ENCODE measurements at regions not wholly inside any gene's neighbourhood (a gene's known extent, or its start where the extent isn't known, plus 50 kb on each side); places are given as distances from the start of the nearest gene placed in this dataset.
"Not testable (repeated sequence)": the region's sequence is repeated elsewhere in the genome, so short reads cannot be mapped to it uniquely, and the experiment has no call there.

GRCh38 chr6:90362318-90362717 is 65.7 kb upstream of the BACH2 start:
- 88% methylated on average over 3 of the region's 3 CpGs for WGBS
- peaks cover 0 to 17% of the 10 kb centered on the region in 2 donors for H3K4me1 ChIP-seq (ENCODE audit: control insufficient read depth in 2 of 2, insufficient read depth in 2 of 2, low read length in 2 of 2)
- no peaks in the 10 kb centered on the region for H3K27me3 ChIP-seq (ENCODE audit: control insufficient read depth in 2 of 2, insufficient read depth in 1 of 2, low read length in 1 of 2)
- H3K4me3 ChIP-seq (ENCODE audit: low read length in 2 of 2), result no peak overlapping the region
- no peak for DNase-seq (ENCODE audit: low read depth in 6 of 9, low spot score in 9 of 9)
- H3K36me3 ChIP-seq (ENCODE audit: control insufficient read depth in 2 of 2, insufficient read depth in 2 of 2, low read length in 1 of 2), result no peaks in the 10 kb centered on the region
- H3K27ac ChIP-seq (ENCODE audit: low read depth in 1 of 2, low read length in 1 of 2), result no peak overlapping the region
- no peaks in the 10 kb centered on the region for H3K9me3 ChIP-seq (ENCODE audit: control insufficient read depth in 2 of 2, insufficient read depth in 1 of 2, low read length in 1 of 2)

- no peaks in the 10 kb centered on the region for H3K27me3 ChIP-seq (ENCODE audit: control insufficient read depth in 2 of 2, insufficient read depth in 1 of 2, low read length in 1 of 2)
- H3K4me1 ChIP-seq (ENCODE audit: control insufficient read depth in 2 of 2, insufficient read depth in 2 of 2, low read length in 2 of 2), result peaks cover 0 to 17% of the 10 kb centered on the region in 2 donors
- no peak for DNase-seq (ENCODE audit: low read depth in 6 of 9, low spot score in 9 of 9)
- H3K9me3 ChIP-seq (ENCODE audit: control insufficient read depth in 2 of 2, insufficient read depth in 1 of 2, low read length in 1 of 2), result no peaks in the 10 kb centered on the region
- WGBS, result 91% methylated on average over 4 of the region's 4 CpGs
- no peak overlapping the region for H3K4me3 ChIP-seq (ENCODE audit: low read length in 2 of 2)
- H3K27ac ChIP-seq (ENCODE audit: low read depth in 1 of 2, low read length in 1 of 2), result no peak overlapping the region
- H3K36me3 ChIP-seq (ENCODE audit: control insufficient read depth in 2 of 2, insufficient read depth in 2 of 2, low read length in 1 of 2), result no peaks in the 10 kb centered on the region
These were observed 64.5 kb upstream of the BACH2 start for GRCh38 chr6:90361174-90361573.

DNA sequence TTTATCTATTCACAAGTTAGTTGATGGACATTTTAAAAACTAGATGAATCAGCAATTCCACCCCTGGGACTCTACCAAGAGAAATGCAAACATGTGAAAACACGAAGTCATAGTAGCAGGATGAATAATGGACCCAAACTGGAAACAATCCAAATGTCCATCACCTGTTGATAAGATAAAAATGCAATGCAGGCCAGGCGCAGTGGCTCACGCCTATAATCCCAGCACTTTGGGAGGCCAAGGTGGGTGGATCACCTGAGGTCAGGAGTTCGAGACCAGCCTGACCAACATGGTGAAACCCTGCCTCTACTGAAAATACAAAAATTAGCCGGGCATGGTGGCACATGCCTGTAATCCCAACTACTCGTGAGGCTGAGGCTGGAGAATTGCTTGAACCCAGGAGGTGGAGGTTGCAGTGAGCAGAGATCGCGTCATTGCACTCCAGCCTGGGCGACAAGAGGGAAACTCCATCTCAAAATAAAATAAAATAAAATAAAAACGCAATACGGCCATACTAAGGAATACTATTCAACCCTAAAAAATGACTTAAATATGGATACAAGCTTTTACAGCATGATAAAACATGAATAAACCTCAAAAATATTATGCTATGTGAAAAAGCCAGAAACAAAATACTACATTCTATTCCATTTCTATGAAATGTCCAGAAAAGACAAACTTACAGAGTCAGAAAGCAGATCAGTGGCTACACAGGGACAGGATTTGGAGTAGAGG is 61.6 kb upstream of the BACH2 start:
- not testable (repeated sequence) for H3K36me3 ChIP-seq (ENCODE audit: control insufficient read depth in 2 of 2, insufficient read depth in 2 of 2, low read length in 1 of 2); H3K9me3 ChIP-seq (ENCODE audit: control insufficient read depth in 2 of 2, insufficient read depth in 1 of 2, low read length in 1 of 2); DNase-seq (ENCODE audit: low read depth in 6 of 9, low spot score in 9 of 9); H3K4me1 ChIP-seq (ENCODE audit: control insufficient read depth in 2 of 2, insufficient read depth in 2 of 2, low read length in 2 of 2); H3K27me3 ChIP-seq (ENCODE audit: control insufficient read depth in 2 of 2, insufficient read depth in 1 of 2, low read length in 1 of 2); H3K27ac ChIP-seq (ENCODE audit: low read depth in 1 of 2, low read length in 1 of 2); H3K4me3 ChIP-seq (ENCODE audit: low read length in 2 of 2)
- 95% methylated on average over 11 of the region's 11 CpGs for WGBS

DNA sequence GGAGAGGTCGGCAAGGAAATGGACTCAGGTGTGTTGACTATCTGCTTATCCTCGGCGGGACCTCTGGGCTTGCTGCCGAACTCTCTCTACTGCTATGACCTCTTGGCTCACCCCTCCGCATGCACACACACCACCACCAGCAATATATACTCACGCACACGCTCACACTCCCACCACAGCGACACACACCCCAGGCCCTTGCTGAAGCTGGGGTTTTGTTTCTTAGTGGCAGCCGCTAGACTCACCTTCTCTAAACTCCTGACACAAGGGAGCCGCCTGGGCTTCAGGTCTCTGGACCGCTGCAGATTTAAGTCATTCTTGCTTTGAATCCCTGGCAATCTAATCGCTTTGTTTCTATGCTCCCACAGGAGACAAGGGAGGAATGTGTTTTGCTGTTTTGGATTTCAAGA is 59.4 kb upstream of the BACH2 start:
- WGBS, result 94% methylated on average over 12 of the region's 12 CpGs
- Histone ChIP-seq H3K27me3 (ENCODE audit: control insufficient read depth in 2 of 2, insufficient read depth in 1 of 2, low read length in 1 of 2) (no peaks in the 10 kb centered on the region), H3K27ac (ENCODE audit: low read depth in 1 of 2, low read length in 1 of 2) (peak overlapping the region in 1 of 2 donors; percentile 14), H3K36me3 (ENCODE audit: control insufficient read depth in 2 of 2, insufficient read depth in 2 of 2, low read length in 1 of 2) (no peaks in the 10 kb centered on the region), H3K4me3 (ENCODE audit: low read length in 2 of 2) (no peak overlapping the region), H3K4me1 (ENCODE audit: control insufficient read depth in 2 of 2, insufficient read depth in 2 of 2, low read length in 2 of 2) (peaks cover 4% of the 10 kb centered on the region in 2 donors), H3K9me3 (ENCODE audit: control insufficient read depth in 2 of 2, insufficient read depth in 1 of 2, low read length in 1 of 2) (no peaks in the 10 kb centered on the region)
- DNase-seq (ENCODE audit: low read depth in 6 of 9, low spot score in 9 of 9), result no peak

GRCh38 chr6:90354961-90355360 is 58.3 kb upstream of the BACH2 start:
- Histone ChIP-seq H3K4me3 (ENCODE audit: low read length in 2 of 2) (no peak overlapping the region), H3K27me3 (ENCODE audit: control insufficient read depth in 2 of 2, insufficient read depth in 1 of 2, low read length in 1 of 2) (no peaks in the 10 kb centered on the region), H3K4me1 (ENCODE audit: control insufficient read depth in 2 of 2, insufficient read depth in 2 of 2, low read length in 2 of 2) (peaks cover 7 to 11% of the 10 kb centered on the region in 2 donors), H3K36me3 (ENCODE audit: control insufficient read depth in 2 of 2, insufficient read depth in 2 of 2, low read length in 1 of 2) (no peaks in the 10 kb centered on the region), H3K27ac (ENCODE audit: low read depth in 1 of 2, low read length in 1 of 2) (no peak overlapping the region), H3K9me3 (ENCODE audit: control insufficient read depth in 2 of 2, insufficient read depth in 1 of 2, low read length in 1 of 2) (no peaks in the 10 kb centered on the region)
- no peak for DNase-seq (ENCODE audit: low read depth in 6 of 9, low spot score in 9 of 9)

- peaks cover 7 to 11% of the 10 kb centered on the region in 2 donors for H3K4me1 ChIP-seq (ENCODE audit: control insufficient read depth in 2 of 2, insufficient read depth in 2 of 2, low read length in 2 of 2)
- no peaks in the 10 kb centered on the region for H3K9me3 ChIP-seq (ENCODE audit: control insufficient read depth in 2 of 2, insufficient read depth in 1 of 2, low read length in 1 of 2)
- H3K27me3 ChIP-seq (ENCODE audit: control insufficient read depth in 2 of 2, insufficient read depth in 1 of 2, low read length in 1 of 2), result no peaks in the 10 kb centered on the region
- no peak for DNase-seq (ENCODE audit: low read depth in 6 of 9, low spot score in 9 of 9)
- H3K36me3 ChIP-seq (ENCODE audit: control insufficient read depth in 2 of 2, insufficient read depth in 2 of 2, low read length in 1 of 2), result no peaks in the 10 kb centered on the region
- H3K4me3 ChIP-seq (ENCODE audit: low read length in 2 of 2), result no peak overlapping the region
- 67% methylated on average over 4 of the region's 4 CpGs for WGBS
- no peak overlapping the region for H3K27ac ChIP-seq (ENCODE audit: low read depth in 1 of 2, low read length in 1 of 2)
These were observed 55.1 kb upstream of the BACH2 start for GRCh38 chr6:90351696-90352095.

DNA sequence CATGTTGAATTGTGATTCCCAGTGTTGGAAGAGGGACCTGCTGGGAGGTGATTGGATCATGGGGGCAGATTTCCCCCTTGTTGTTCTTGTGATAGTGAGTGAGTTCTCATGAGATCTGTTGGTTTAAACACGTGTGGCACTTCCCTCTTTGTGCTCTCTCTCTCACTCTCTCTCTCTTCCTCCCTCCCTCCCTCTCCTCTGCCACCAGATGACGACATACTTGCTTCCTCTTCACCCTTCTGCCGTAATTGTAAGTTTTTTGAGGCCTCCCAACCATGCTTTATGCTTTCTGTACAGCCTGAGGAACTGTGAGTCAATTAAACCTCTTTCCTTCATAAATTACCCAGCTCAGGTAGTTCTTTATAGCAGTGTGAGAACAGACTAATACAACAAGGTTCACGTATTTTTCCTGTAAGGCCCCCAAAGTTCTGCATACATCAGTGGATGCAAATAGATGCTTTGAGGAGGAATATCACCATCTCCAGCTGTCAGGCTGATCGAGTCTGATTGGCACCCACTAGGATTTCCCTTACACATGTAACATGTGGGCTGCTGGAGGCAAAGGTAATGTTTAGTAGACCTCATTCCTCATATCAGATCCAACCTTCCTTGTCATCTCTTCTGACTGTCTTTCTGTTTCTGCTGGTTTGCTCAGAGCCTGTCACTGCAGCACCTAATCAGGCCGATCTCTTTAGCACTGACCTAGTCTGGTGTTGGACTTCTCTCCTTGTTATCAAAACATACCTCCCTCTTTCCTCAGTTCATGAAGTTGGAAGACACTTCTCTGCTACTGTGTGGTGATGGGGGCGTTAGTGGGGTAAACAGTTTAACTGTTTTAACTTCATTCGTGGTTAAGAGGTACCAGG is 54.3 kb upstream of the BACH2 start:
- Histone ChIP-seq H3K4me1 (ENCODE audit: control insufficient read depth in 2 of 2, insufficient read depth in 2 of 2, low read length in 2 of 2) (peaks cover 7 to 11% of the 10 kb centered on the region in 2 donors), H3K27ac (ENCODE audit: low read depth in 1 of 2, low read length in 1 of 2) (peak overlapping the region; percentile 33 to 87), H3K27me3 (ENCODE audit: control insufficient read depth in 2 of 2, insufficient read depth in 1 of 2, low read length in 1 of 2) (no peaks in the 10 kb centered on the region), H3K9me3 (ENCODE audit: control insufficient read depth in 2 of 2, insufficient read depth in 1 of 2, low read length in 1 of 2) (no peaks in the 10 kb centered on the region), H3K4me3 (ENCODE audit: low read length in 2 of 2) (no peak overlapping the region), H3K36me3 (ENCODE audit: control insufficient read depth in 2 of 2, insufficient read depth in 2 of 2, low read length in 1 of 2) (no peaks in the 10 kb centered on the region)
- WGBS, result 37% methylated on average over 8 of the region's 8 CpGs
- peak; percentile 48 to 88 (median 67) for DNase-seq (ENCODE audit: low read depth in 6 of 9, low spot score in 9 of 9)

DNA sequence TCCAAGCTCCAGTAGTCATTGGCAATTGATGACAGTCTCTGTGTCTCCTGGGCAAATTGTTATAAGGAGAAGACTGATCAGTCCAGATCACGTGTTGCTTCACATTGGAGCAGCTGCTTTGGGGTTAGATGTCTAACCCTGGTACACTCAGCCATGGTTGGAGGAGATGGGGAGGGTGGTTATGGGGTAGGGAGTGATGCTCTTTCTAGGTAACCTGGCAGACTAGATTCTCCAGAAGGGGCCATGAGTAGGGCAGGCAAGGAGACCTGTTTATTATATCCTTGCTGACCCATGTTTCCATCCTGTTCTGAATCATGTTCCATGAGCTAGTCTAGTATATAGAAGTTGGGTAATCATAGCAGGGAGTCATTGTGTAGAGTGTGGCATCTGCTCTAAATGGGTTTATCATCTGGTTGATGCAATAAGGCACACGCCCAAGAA is 50.8 kb upstream of the BACH2 start:
- no peak for DNase-seq (ENCODE audit: low read depth in 6 of 9, low spot score in 9 of 9)
- H3K4me3 ChIP-seq (ENCODE audit: low read length in 2 of 2), result no peak overlapping the region
- no peaks in the 10 kb centered on the region for H3K27me3 ChIP-seq (ENCODE audit: control insufficient read depth in 2 of 2, insufficient read depth in 1 of 2, low read length in 1 of 2)
- H3K9me3 ChIP-seq (ENCODE audit: control insufficient read depth in 2 of 2, insufficient read depth in 1 of 2, low read length in 1 of 2), result no peaks in the 10 kb centered on the region
- H3K36me3 ChIP-seq (ENCODE audit: control insufficient read depth in 2 of 2, insufficient read depth in 2 of 2, low read length in 1 of 2), result no peaks in the 10 kb centered on the region
- H3K4me1 ChIP-seq (ENCODE audit: control insufficient read depth in 2 of 2, insufficient read depth in 2 of 2, low read length in 2 of 2), result peaks cover 7 to 11% of the 10 kb centered on the region in 2 donors
- H3K27ac ChIP-seq (ENCODE audit: low read depth in 1 of 2, low read length in 1 of 2), result no peak overlapping the region
- WGBS, result over 99% methylated on average over 2 of the region's 2 CpGs

DNA sequence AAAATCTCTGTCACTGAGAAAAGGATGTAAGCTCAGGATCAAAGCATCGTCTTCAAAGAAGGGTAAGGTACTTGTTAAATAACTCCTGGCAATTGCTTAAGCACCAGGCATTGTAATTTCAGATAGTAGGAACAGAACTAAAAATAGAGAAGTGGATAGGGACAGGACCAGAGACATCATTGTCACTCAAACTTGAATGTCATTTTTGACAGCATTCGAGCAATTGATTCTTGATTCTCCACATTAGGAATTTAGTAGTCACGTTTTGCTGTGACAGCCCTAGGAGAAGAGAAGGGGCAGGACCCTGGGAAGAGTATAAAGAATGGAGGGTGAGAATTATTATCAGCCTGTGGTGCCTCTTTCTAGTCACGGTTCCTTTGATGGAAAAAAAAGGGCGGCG is 50.1 kb upstream of the BACH2 start:
- H3K36me3 ChIP-seq (ENCODE audit: control insufficient read depth in 2 of 2, insufficient read depth in 2 of 2, low read length in 1 of 2), result no peaks in the 10 kb centered on the region
- H3K4me3 ChIP-seq (ENCODE audit: low read length in 2 of 2), result no peak overlapping the region
- no peaks in the 10 kb centered on the region for H3K9me3 ChIP-seq (ENCODE audit: control insufficient read depth in 2 of 2, insufficient read depth in 1 of 2, low read length in 1 of 2)
- DNase-seq (ENCODE audit: low read depth in 6 of 9, low spot score in 9 of 9), result no peak
- 94% methylated on average over 6 of the region's 6 CpGs for whole genome bisulfite sequencing
- H3K27me3 ChIP-seq (ENCODE audit: control insufficient read depth in 2 of 2, insufficient read depth in 1 of 2, low read length in 1 of 2), result no peaks in the 10 kb centered on the region
- H3K4me1 ChIP-seq (ENCODE audit: control insufficient read depth in 2 of 2, insufficient read depth in 2 of 2, low read length in 2 of 2), result peaks cover 7 to 11% of the 10 kb centered on the region in 2 donors
- no peak overlapping the region for H3K27ac ChIP-seq (ENCODE audit: low read depth in 1 of 2, low read length in 1 of 2)
